Heart left ventricle (tissue), 16 donors: ENCODE measurements at regions not wholly inside any gene's neighbourhood (a gene's known extent, or its start where the extent isn't known, plus 50 kb on each side); places are given as distances from the start of the nearest gene placed in this dataset.

Experiments used
- ATAC-seq, 4 donors: fragments of 200-7000 bp; cut with Tn5 transposase; one replicate each; pipeline ENCODE4 v1.9.1; 2020 to 2022; ENCODE audit warnings: moderate library complexity in 4 of 4, mild to moderate bottlenecking in 3 of 4, moderate number of reproducible peaks in 1 of 4
- DNase-seq, 5 donors: peaks; one replicate each; pipeline ENCODE4 v3.0.0-alpha.2; 2020
- H3K27ac ChIP-seq, 12 donors: fragments of 200-600 bp; sonication (generic) in 4 of 12; one replicate each; pipeline versions ENCODE4 v1.5.0 to v1.8.0; 2016 to 2022; ENCODE audit warnings: mild to moderate bottlenecking in 2 of 12
- H3K27me3 ChIP-seq, 9 donors: fragments of 200-600 bp; sonication (generic) in 2 of 9; one replicate each; pipeline versions ENCODE4 v1.5.1 to v1.8.0; 2016 to 2022; ENCODE audit warnings: mild to moderate bottlenecking in 3 of 9
- H3K36me3 ChIP-seq, 9 donors: fragments of 200-600 bp; sonication (generic) in 2 of 9; one replicate each; pipeline versions ENCODE4 v1.5.0 to v1.8.0; 2018 to 2022; ENCODE audit warnings: mild to moderate bottlenecking in 2 of 9
- H3K4me1 ChIP-seq, 12 donors: fragments of 200-600 bp; sonication (generic) in 4 of 12; one replicate each; pipeline versions ENCODE4 v1.5.0 to v1.8.0; 2016 to 2022; ENCODE audit warnings: mild to moderate bottlenecking in 3 of 12
- H3K4me3 ChIP-seq, 12 donors: fragments of 200-600 bp; sonication (generic) in 4 of 12; one replicate each; pipeline versions ENCODE4 v1.5.0 to v1.8.0; 2017 to 2022; ENCODE audit warnings: mild to moderate bottlenecking in 9 of 12, moderate library complexity in 4 of 12
- H3K9me3 ChIP-seq, 12 donors: fragments of 200-600 bp; sonication (generic) in 4 of 12; one replicate each; pipeline versions ENCODE4 v1.5.0 to v1.8.0; 2016 to 2022; ENCODE audit warnings: mild to moderate bottlenecking in 1 of 12
- POLR2A ChIP-seq, 2 donors: fragments of 450-650 bp; IDR thresholded peaks; one replicate each; pipeline ENCODE4 v1.6.1; 2017; ENCODE audit warnings: antibody characterized with exemption in 2 of 2, mild to moderate bottlenecking in 2 of 2, moderate library complexity in 2 of 2
- WGBS, 4 donors: extraction: QIAGEN DNeasy Blood & Tissue Kit in 2 of 4; methylation state at CpG; one replicate each; pipeline versions ENCODE4 v1.1.5 to v1.1.7; 2013 to 2018; 5-methylcytosine and 5-hydroxymethylcytosine counted together
- intact Hi-C, 10 donors: fragments of 100-400 bp; cut with DNase I; formaldehyde crosslinking; loops; one replicate each; pipeline versions ENCODE4 v1.11.1 to v1.14.2; 2022
- TF ChIP-seq, protein P1 (sequence below), 12 donors: fragments of 200-600 bp; sonication (generic) in 4 of 12; IDR thresholded peaks; one replicate each; pipeline versions ENCODE4 v1.5.0 to v1.8.0; 2018 to 2022; ENCODE audit warnings: antibody characterized with exemption in 12 of 12, mild to moderate bottlenecking in 5 of 12
- donor health status: ischemic (EF 13 %, LVEDD 7.1; RV severe dilation, severe dysfunction).
- donor health status: healthy with polysubstance abuse.
- donor health status: DM: no; HTN: yes; CAD: no.
- donor health status: DM: no; HTN: no; CAD: no.
- donor health status: ischemic (EF 25% LVEDD 6.9; RV normal size, moderate dysfunction).
- donor health status: ischemic (EF 25% LVEDD 5.7; RV mildly dilated, moderate dysfunction).
- donor health status: healthy.
- donor health status: DM: yes; HTN: yes; CAD: no.
- donor health status: ischemic (EF 35%, LVEDD 5.7; RV mildly dilated, moderate dysfunction).
- donor health status: nonischemic (EF 11% LVEDD 7.7; RV severe dilation, severe dysfunction).
- donor health status: DM: yes; HTN: yes; CAD: no.
- donor health status: PGD.
- donor health status: ischemic (EF 29% LVEDD 5.4; RV normal size, mild dysfunction).
- donor health status: nonischemic (EF 23%, LVEDD 6.1; RV moderate dilation, normal function).

DNA sequence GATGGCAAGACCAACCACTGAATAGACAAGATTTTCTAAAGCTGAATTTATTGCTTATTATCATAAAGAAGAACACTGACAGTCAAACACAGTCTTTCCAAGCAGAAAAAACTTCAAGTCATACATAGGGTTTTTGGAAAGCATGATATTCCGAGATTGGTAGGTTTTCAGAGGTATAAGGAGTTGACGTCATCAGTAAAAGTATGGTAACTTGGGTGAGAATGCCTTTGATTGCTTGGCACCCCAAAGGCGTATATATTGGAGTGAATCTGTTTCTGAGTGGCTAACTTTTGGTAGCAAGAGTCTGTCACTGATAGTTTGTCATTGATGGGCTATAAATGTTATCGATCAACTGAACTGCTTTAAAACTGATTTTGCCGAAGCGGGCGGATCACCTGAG is 227.9 kb upstream of the CNTN4 start:
- H3K36me3 ChIP-seq: no peaks in the 10 kb centered on the region
- 93 to 100% (median 95%) methylated on average over 7 of the region's 7 CpGs for WGBS, 4 donors
- peaks cover 0 to 3% (median 0%) of the 10 kb centered on the region in 12 donors for H3K9me3 ChIP-seq
- no peak overlapping the region for H3K27ac ChIP-seq
- TF ChIP-seq POLR2A (IDR thresholded peaks at IDR 0.05): no peak
- H3K27me3 ChIP-seq: no peaks in the 10 kb centered on the region
- ATAC-seq (no peak), DNase-seq (no peak)
- no peaks in the 10 kb centered on the region for H3K4me1 ChIP-seq
- no peak overlapping the region for H3K4me3 ChIP-seq
- intact Hi-C loops: no loop called here

DNA sequence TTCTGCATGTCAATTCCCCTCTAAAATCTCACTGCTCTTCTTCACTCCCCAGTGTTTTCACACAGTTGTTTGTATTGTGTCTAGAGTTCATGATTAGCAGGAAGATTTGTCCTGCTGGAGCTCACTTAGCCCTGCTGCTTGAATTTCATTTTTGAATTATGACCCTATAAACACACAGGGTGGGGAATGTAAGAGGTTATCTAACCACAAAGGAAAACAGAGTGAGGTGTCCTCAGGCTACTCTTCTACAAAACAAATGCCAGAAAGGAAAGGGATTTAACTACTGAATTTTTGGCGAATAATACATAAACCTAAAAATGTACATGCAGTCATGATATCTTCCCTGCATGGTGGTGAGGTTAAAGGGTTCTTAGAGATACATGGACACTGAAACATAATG is 215.1 kb upstream of the CNTN4 start:
- ATAC-seq: no peak
- WGBS, 4 donors: 50 to 69% (median 64%) methylated on average over 1 of the region's 1 CpG
- intact Hi-C loops: no loop called here
- DNase-seq: no peak
- Histone ChIP-seq H3K9me3 (peaks cover 0 to 10% (median under 1%) of the 10 kb centered on the region in 12 donors), H3K27ac (no peak overlapping the region), H3K4me1 (no peaks in the 10 kb centered on the region), H3K36me3 (no peaks in the 10 kb centered on the region), H3K4me3 (no peak overlapping the region), H3K27me3 (no peaks in the 10 kb centered on the region)
- TF ChIP-seq, protein P1, sequence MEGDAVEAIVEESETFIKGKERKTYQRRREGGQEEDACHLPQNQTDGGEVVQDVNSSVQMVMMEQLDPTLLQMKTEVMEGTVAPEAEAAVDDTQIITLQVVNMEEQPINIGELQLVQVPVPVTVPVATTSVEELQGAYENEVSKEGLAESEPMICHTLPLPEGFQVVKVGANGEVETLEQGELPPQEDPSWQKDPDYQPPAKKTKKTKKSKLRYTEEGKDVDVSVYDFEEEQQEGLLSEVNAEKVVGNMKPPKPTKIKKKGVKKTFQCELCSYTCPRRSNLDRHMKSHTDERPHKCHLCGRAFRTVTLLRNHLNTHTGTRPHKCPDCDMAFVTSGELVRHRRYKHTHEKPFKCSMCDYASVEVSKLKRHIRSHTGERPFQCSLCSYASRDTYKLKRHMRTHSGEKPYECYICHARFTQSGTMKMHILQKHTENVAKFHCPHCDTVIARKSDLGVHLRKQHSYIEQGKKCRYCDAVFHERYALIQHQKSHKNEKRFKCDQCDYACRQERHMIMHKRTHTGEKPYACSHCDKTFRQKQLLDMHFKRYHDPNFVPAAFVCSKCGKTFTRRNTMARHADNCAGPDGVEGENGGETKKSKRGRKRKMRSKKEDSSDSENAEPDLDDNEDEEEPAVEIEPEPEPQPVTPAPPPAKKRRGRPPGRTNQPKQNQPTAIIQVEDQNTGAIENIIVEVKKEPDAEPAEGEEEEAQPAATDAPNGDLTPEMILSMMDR (IDR thresholded peaks at IDR 0.05): no peak
- no peak for TF ChIP-seq POLR2A (IDR thresholded peaks at IDR 0.05)

DNA sequence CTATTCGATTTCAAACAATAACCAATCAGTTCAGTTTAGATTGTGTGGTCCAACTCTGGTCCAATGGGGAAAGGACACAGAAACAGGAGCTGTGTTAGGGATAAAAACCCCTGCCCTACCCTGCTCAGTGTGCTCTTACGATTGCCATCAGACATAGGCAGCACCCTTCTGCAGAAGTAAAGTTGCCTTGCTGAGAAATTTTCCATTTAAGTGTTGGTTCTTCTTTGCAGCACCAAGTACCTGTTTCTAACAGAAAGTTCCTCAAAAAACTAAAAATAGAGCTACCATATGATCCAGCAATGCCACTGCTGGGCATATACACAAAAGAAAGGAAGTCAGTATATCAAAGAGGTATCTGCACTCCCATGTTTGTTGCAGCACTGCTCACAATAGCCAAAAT is 206.2 kb upstream of the CNTN4 start:
- no peaks in the 10 kb centered on the region for H3K36me3 ChIP-seq
- no peaks in the 10 kb centered on the region for H3K27me3 ChIP-seq
- no peak overlapping the region for H3K27ac ChIP-seq
- no peaks in the 10 kb centered on the region for H3K4me1 ChIP-seq
- TF ChIP-seq POLR2A (IDR thresholded peaks at IDR 0.05): no peak
- TF ChIP-seq, protein P1 (IDR thresholded peaks at IDR 0.05): no peak
- intact Hi-C loops: no loop called here
- no peak for DNase-seq
- peaks cover 0 to 54% (median 17%) of the 10 kb centered on the region in 12 donors for H3K9me3 ChIP-seq
- 54 to 70% (median 57%) methylated on average over 2 of the region's 2 CpGs for WGBS, 4 donors
- H3K4me3 ChIP-seq: no peak overlapping the region
- no peak for ATAC-seq

DNA sequence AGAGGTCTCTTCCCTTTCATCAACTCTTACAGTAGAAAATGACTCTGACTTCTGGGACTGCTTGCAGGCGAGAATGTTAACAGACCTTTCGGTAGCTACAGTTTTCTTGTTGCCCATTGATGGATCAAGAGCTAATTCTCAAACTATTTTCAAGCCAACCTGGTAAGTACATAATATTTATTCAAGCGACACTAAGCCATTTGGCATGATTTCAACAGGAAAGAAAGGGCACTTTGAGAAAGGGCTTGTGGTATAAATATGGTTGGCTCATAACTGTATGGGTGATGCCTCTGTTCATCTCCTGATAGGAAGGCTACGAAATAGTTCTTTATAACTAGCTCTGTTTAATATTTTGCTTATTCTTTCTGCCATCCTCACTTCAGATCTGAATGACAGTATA is 196.2 kb upstream of the CNTN4 start:
- no peaks in the 10 kb centered on the region for H3K4me1 ChIP-seq
- ATAC-seq: no peak
- DNase-seq: no peak
- WGBS, 4 donors: 81 to 85% (median 81%) methylated on average over 4 of the region's 4 CpGs
- no peak overlapping the region for H3K27ac ChIP-seq
- H3K4me3 ChIP-seq: no peak overlapping the region
- no peaks in the 10 kb centered on the region for H3K27me3 ChIP-seq
- TF ChIP-seq, protein P1 (IDR thresholded peaks at IDR 0.05): no peak
- TF ChIP-seq POLR2A (IDR thresholded peaks at IDR 0.05): no peak
- intact Hi-C loops: no loop called here
- no peaks in the 10 kb centered on the region for H3K36me3 ChIP-seq
- peaks cover 0 to 5% (median 0%) of the 10 kb centered on the region in 12 donors for H3K9me3 ChIP-seq

DNA sequence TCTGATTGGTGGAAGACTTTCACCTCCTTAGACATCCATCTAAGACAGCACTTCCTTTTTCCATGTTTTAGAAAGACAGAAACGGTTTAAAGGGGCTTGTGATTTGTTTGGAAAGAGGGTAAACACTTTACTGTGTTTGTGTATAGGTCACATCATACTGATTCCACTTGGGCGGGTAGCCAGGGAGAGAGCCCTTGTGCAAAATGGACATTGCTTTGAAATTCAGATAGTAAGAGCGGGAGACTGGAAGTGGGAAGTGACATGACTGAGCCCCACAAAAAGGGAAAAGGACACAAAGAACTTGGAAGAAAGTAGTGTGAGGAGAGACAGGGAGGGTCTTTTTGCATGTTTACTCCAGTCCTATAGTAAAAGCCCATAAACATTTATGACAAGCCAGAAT is 195.6 kb upstream of the CNTN4 start:
- Histone ChIP-seq H3K9me3 (peaks cover 0 to 2% (median 0%) of the 10 kb centered on the region in 12 donors), H3K27me3 (no peaks in the 10 kb centered on the region), H3K27ac (no peak overlapping the region), H3K36me3 (no peaks in the 10 kb centered on the region), H3K4me3 (no peak overlapping the region), H3K4me1 (no peaks in the 10 kb centered on the region)
- intact Hi-C loops: no loop called here
- DNase-seq (no peak), ATAC-seq (no peak)
- 62 to 71% (median 69%) methylated on average over 3 of the region's 3 CpGs for WGBS, 4 donors
- TF ChIP-seq, protein P1 (IDR thresholded peaks at IDR 0.05): no peak
- TF ChIP-seq POLR2A (IDR thresholded peaks at IDR 0.05): no peak
